SK-N-SH treated with all-trans-retinoic acid at 6 μM for 48 hours (cell line): ENCODE measurements at regions not wholly inside any gene's neighbourhood (a gene's known extent, or its start where the extent isn't known, plus 50 kb on each side); places are given as distances from the start of the nearest gene placed in this dataset.
"Not testable (repeated sequence)": the region's sequence is repeated elsewhere in the genome, so short reads cannot be mapped to it uniquely, and the experiment has no call there.

Experiments used
- ATAC-seq: fragments of 200-7000 bp; cut with Tn5 transposase; 3 replicates; pipeline ENCODE4 v1.9.1; 2020; ENCODE audit warnings: mild to moderate bottlenecking, moderate library complexity
- ARNTL ChIP-seq: fragments of 450-650 bp; formaldehyde crosslinking; IDR thresholded peaks from 2 replicates; pipeline ENCODE4 v1.5.0; 2020; ENCODE audit warnings: low read depth, mild to moderate bottlenecking, moderate library complexity, borderline replicate concordance
- BACH2 ChIP-seq: fragments of 250-450 bp; sonication (Bioruptor Pico); IDR thresholded peaks from 2 replicates; pipeline ENCODE4 v1.9.0; 2021; ENCODE audit warnings: mild to moderate bottlenecking, borderline replicate concordance
- CREB5 ChIP-seq: fragments of 250-450 bp; sonication (Bioruptor Pico); IDR thresholded peaks from 2 replicates; pipeline ENCODE4 v1.5.1; 2020; ENCODE audit warnings: low read depth, mild to moderate bottlenecking, moderate library complexity
- CSDC2 ChIP-seq: fragments of 250-450 bp; sonication (Bioruptor Pico); IDR thresholded peaks from 2 replicates; pipeline ENCODE4 v1.5.0; 2020; ENCODE audit warnings: mild to moderate bottlenecking, moderate library complexity
- CSRNP3 ChIP-seq: fragments of 250-450 bp; sonication (Bioruptor Pico); IDR thresholded peaks from 2 replicates; pipeline ENCODE4 v1.5.1; 2021; ENCODE audit warnings: mild to moderate bottlenecking, moderate library complexity
- ESRRG ChIP-seq: fragments of 250-450 bp; sonication (Bioruptor Pico); IDR thresholded peaks from 2 replicates; pipeline ENCODE4 v1.6.1; 2021; ENCODE audit warnings: mild to moderate bottlenecking
- GLIS3 ChIP-seq: fragments of 250-450 bp; sonication (Bioruptor Pico); IDR thresholded peaks from 2 replicates; pipeline ENCODE4 v1.5.0; 2020; ENCODE audit warnings: mild to moderate bottlenecking, moderate library complexity
- ISL1 ChIP-seq: fragments of 250-450 bp; sonication (Bioruptor Pico); IDR thresholded peaks from 2 replicates; pipeline ENCODE4 v2.1.2; 2022; ENCODE audit warnings: mild to moderate bottlenecking, moderate library complexity
- PATZ1 ChIP-seq: fragments of 250-450 bp; sonication (Bioruptor Pico); IDR thresholded peaks from 2 replicates; pipeline ENCODE4 v1.8.0; 2020; ENCODE audit warnings: mild to moderate bottlenecking, moderate library complexity, borderline replicate concordance
- PPARA ChIP-seq: fragments of 250-450 bp; sonication (Bioruptor Pico); IDR thresholded peaks from 2 replicates; pipeline ENCODE4 v1.5.0; 2020; ENCODE audit warnings: mild to moderate bottlenecking, borderline replicate concordance
- RARB ChIP-seq: fragments of 250-450 bp; sonication (Bioruptor Pico); IDR thresholded peaks from 2 replicates; pipeline ENCODE4 v1.8.0; 2021; ENCODE audit warnings: mild to moderate bottlenecking, moderate library complexity
- SNAI2 ChIP-seq: fragments of 250-450 bp; sonication (Bioruptor Pico); IDR thresholded peaks from 2 replicates; pipeline ENCODE4 v1.5.0; 2020; ENCODE audit warnings: mild to moderate bottlenecking, moderate library complexity
- TCF4 ChIP-seq: fragments of 250-450 bp; sonication (Bioruptor Pico); IDR thresholded peaks from 2 replicates; pipeline ENCODE4 v1.8.0; 2021; ENCODE audit warnings: mild to moderate bottlenecking, moderate library complexity, borderline replicate concordance
- TOX ChIP-seq: fragments of 250-450 bp; sonication (Bioruptor Pico); IDR thresholded peaks from 2 replicates; pipeline ENCODE4 v1.8.0; 2021; ENCODE audit warnings: mild to moderate bottlenecking, moderate library complexity, borderline replicate concordance
- TSHZ2 ChIP-seq: fragments of 250-450 bp; sonication (Bioruptor Pico); IDR thresholded peaks from 2 replicates; pipeline ENCODE4 v1.5.0; 2020; ENCODE audit warnings: mild to moderate bottlenecking, moderate library complexity
- ZFP3 ChIP-seq: fragments of 250-450 bp; sonication (Bioruptor Pico); IDR thresholded peaks from 2 replicates; pipeline ENCODE4 v1.5.0; 2020; ENCODE audit warnings: mild to moderate bottlenecking, moderate library complexity
- ZFP30 ChIP-seq: fragments of 450-650 bp; formaldehyde crosslinking; IDR thresholded peaks from 2 replicates; pipeline ENCODE4 v1.5.0; 2022; ENCODE audit warnings: mild to moderate bottlenecking, moderate library complexity
- ZNF565 ChIP-seq: fragments of 450-650 bp; formaldehyde crosslinking; conservative IDR thresholded peaks from 2 replicates; pipeline ENCODE4 v1.5.0; 2020; ENCODE audit warnings: low read depth, mild to moderate bottlenecking, moderate library complexity
- ZNF70 ChIP-seq: fragments of 450-650 bp; formaldehyde crosslinking; IDR thresholded peaks from 2 replicates; pipeline ENCODE4 v1.5.0; 2020; ENCODE audit warnings: mild to moderate bottlenecking, moderate library complexity

GRCh38 chr4:187128976-187129375 is 405.3 kb upstream of the FAT1 start (continued):
- TF ChIP-seq PATZ1 (CRISPR knock-in tag), result no peak

GRCh38 chr4:187131826-187132225 is 408.2 kb upstream of the FAT1 start:
- not testable (repeated sequence) for ATAC-seq

- TF ChIP-seq PPARA (CRISPR knock-in tag) (no peak), BACH2 (no peak), CSDC2 (CRISPR knock-in tag) (no peak), RARB (CRISPR knock-in tag) (no peak)
- no peak for ATAC-seq
These were observed 412.2 kb upstream of the FAT1 start for GRCh38 chr4:187135878-187136277.

GRCh38 chr4:187139141-187139540 is 415.5 kb upstream of the FAT1 start:
- TF ChIP-seq GLIS3 (CRISPR knock-in tag), result no peak
- no peak for TF ChIP-seq CSDC2 (CRISPR knock-in tag)
- no peak for TF ChIP-seq CSRNP3
- no peak for TF ChIP-seq BACH2
- TF ChIP-seq ZFP3 (CRISPR knock-in tag), result no peak
- no peak for TF ChIP-seq PATZ1 (CRISPR knock-in tag)
- TF ChIP-seq TOX (CRISPR knock-in tag), result no peak
- TF ChIP-seq ZNF565 (CRISPR knock-in tag), result no peak
- TF ChIP-seq SNAI2, result no peak
- TF ChIP-seq ISL1 (CRISPR knock-in tag), result no peak
- no peak for TF ChIP-seq CREB5 (CRISPR knock-in tag)
- no peak for TF ChIP-seq ARNTL (CRISPR knock-in tag)
- no peak for TF ChIP-seq RARB (CRISPR knock-in tag)
- TF ChIP-seq TCF4 (CRISPR knock-in tag), result no peak
- no peak for TF ChIP-seq ESRRG (CRISPR knock-in tag)
- no peak for TF ChIP-seq TSHZ2
- TF ChIP-seq ZNF70 (CRISPR knock-in tag), result no peak
- no peak for TF ChIP-seq ZFP30 (CRISPR knock-in tag)
- TF ChIP-seq, all 23 proteins: peak for 0
- ATAC-seq, result no peak

- TF ChIP-seq ZNF565 (CRISPR knock-in tag) (no peak), ARNTL (CRISPR knock-in tag) (no peak), BACH2 (no peak), ZFP30 (CRISPR knock-in tag) (no peak), TSHZ2 (no peak)
- ATAC-seq, result no peak
These were observed 417.4 kb upstream of the FAT1 start for GRCh38 chr4:187141101-187141500.
